Osteoblast (primary cell): ENCODE measurements at regions not wholly inside any gene's neighbourhood (a gene's known extent, or its start where the extent isn't known, plus 50 kb on each side); places are given as distances from the start of the nearest gene placed in this dataset.

Source experiments
- DNase-seq: peaks from one replicate; pipeline ENCODE4 v3.0.0; 2011; ENCODE audit warnings: low spot score, mixed read lengths; ENCODE audit not compliant: insufficient read length; ENCODE audit errors: missing footprints
- H2AFZ ChIP-seq: 2 replicates; pipeline ENCODE4 v1.6.0; 2011; ENCODE audit warnings: mild to moderate bottlenecking, low read length
- H3K27ac ChIP-seq: 2 replicates; pipeline ENCODE4 v1.5.1; 2011; ENCODE audit warnings: mild to moderate bottlenecking, low read depth, low read length, moderate library complexity
- H3K27me3 ChIP-seq: 2 replicates; pipeline ENCODE4 v1.6.0; 2012; ENCODE audit warnings: mild to moderate bottlenecking, control low read depth, inconsistent platforms, low read length, moderate library complexity; ENCODE audit not compliant: insufficient read depth
- H3K36me3 ChIP-seq: 2 replicates; pipeline ENCODE4 v1.5.1; 2011; ENCODE audit warnings: mild to moderate bottlenecking, low read length, control low read depth, moderate library complexity; ENCODE audit not compliant: insufficient read depth
- H3K4me1 ChIP-seq: 2 replicates; pipeline ENCODE4 v1.5.1; 2011; ENCODE audit warnings: mild to moderate bottlenecking, low read length, control low read depth, moderate library complexity; ENCODE audit not compliant: insufficient read depth
- H3K4me2 ChIP-seq: 2 replicates; pipeline ENCODE4 v1.6.0; 2011; ENCODE audit warnings: mild to moderate bottlenecking, low read length; ENCODE audit not compliant: insufficient read depth
- H3K4me3 ChIP-seq: fragments of 200-600 bp; sonication (generic); 3 replicates; pipeline ENCODE4 v1.5.1; 2012; ENCODE audit warnings: mild to moderate bottlenecking, low read length, inconsistent platforms; ENCODE audit not compliant: insufficient read depth
- H3K79me2 ChIP-seq: 2 replicates; pipeline ENCODE4 v1.6.0; 2012; ENCODE audit warnings: mild to moderate bottlenecking, low read length, control low read depth, inconsistent platforms; ENCODE audit not compliant: insufficient read depth
- H3K9me3 ChIP-seq: 2 replicates; pipeline ENCODE4 v1.5.1; 2011; ENCODE audit warnings: low read depth, low read length, control low read depth
- H4K20me1 ChIP-seq: 2 replicates; pipeline ENCODE4 v1.6.0; 2012; ENCODE audit warnings: mild to moderate bottlenecking, low read length, control low read depth; ENCODE audit not compliant: insufficient read depth
- CTCF ChIP-seq: IDR thresholded peaks from 2 replicates; pipeline ENCODE4 v1.5.1; 2011; ENCODE audit warnings: mild to moderate bottlenecking, low read depth, low read length, moderate library complexity; ENCODE audit errors: extremely low read depth

GRCh38 chr12:16119618-16120415 lies 157.7 kb downstream of the SLC15A5 start:
- TF ChIP-seq CTCF: no peak
- no peak overlapping the region for H3K27ac ChIP-seq
- no peaks in the 10 kb centered on the region for H3K79me2 ChIP-seq
- no peaks in the 10 kb centered on the region for H3K9me3 ChIP-seq
- H4K20me1 ChIP-seq: no peaks in the 10 kb centered on the region
- no peaks in the 10 kb centered on the region for H3K27me3 ChIP-seq
- no peak overlapping the region for H3K4me2 ChIP-seq
- no peak for DNase-seq
- H2AFZ ChIP-seq: no peak overlapping the region
- no peaks in the 10 kb centered on the region for H3K4me1 ChIP-seq
- H3K36me3 ChIP-seq: no peaks in the 10 kb centered on the region
- no peak overlapping the region for H3K4me3 ChIP-seq

- H3K36me3 ChIP-seq: no peaks in the 10 kb centered on the region
- H3K4me2 ChIP-seq: no peak overlapping the region
- no peak overlapping the region for H3K27ac ChIP-seq
- H3K9me3 ChIP-seq: no peaks in the 10 kb centered on the region
- no peaks in the 10 kb centered on the region for H3K27me3 ChIP-seq
- H3K4me3 ChIP-seq: no peak overlapping the region
- DNase-seq: no peak
- H3K4me1 ChIP-seq: no peaks in the 10 kb centered on the region
- H2AFZ ChIP-seq: no peak overlapping the region
- H3K79me2 ChIP-seq: no peaks in the 10 kb centered on the region
- H4K20me1 ChIP-seq: no peaks in the 10 kb centered on the region
- no peak for TF ChIP-seq CTCF
These were observed 158.9 kb downstream of the SLC15A5 start for GRCh38 chr12:16118586-16118985.

- Histone ChIP-seq H2AFZ (no peak overlapping the region), H3K4me1 (no peaks in the 10 kb centered on the region), H3K9me3 (no peaks in the 10 kb centered on the region), H3K4me3 (no peak overlapping the region), H4K20me1 (no peaks in the 10 kb centered on the region), H3K4me2 (no peak overlapping the region), H3K36me3 (no peaks in the 10 kb centered on the region), H3K79me2 (no peaks in the 10 kb centered on the region), H3K27ac (no peak overlapping the region), H3K27me3 (no peaks in the 10 kb centered on the region)
- DNase-seq: no peak
- TF ChIP-seq CTCF: no peak
These were observed 164.6 kb downstream of the SLC15A5 start for GRCh38 chr12:16112612-16113560.

GRCh38 chr12:16112130-16112529 lies 165.4 kb downstream of the SLC15A5 start:
- H3K9me3 ChIP-seq: no peaks in the 10 kb centered on the region
- DNase-seq: no peak
- no peak for TF ChIP-seq CTCF
- no peaks in the 10 kb centered on the region for H3K27me3 ChIP-seq
- no peak overlapping the region for H3K4me3 ChIP-seq
- H3K4me2 ChIP-seq: no peak overlapping the region
- H3K4me1 ChIP-seq: no peaks in the 10 kb centered on the region
- no peaks in the 10 kb centered on the region for H3K79me2 ChIP-seq
- no peak overlapping the region for H3K27ac ChIP-seq
- H2AFZ ChIP-seq: no peak overlapping the region
- no peaks in the 10 kb centered on the region for H3K36me3 ChIP-seq
- no peaks in the 10 kb centered on the region for H4K20me1 ChIP-seq
